Endothelial cell of umbilical vein (primary cell): ENCODE measurements at regions not wholly inside any gene's neighbourhood (a gene's known extent, or its start where the extent isn't known, plus 50 kb on each side); places are given as distances from the start of the nearest gene placed in this dataset.

Source experiments
- BruUV-seq: library from RNA; stranded (reverse); fragments of 400-500 nt; replicated peaks from 2 replicates; lab custom pipeline; 2021; lab: Mats Ljungman, UMichigan
- CTCF ChIA-PET: fragments of 300-600, 350-600 bp; sonication (Branson Sonifier 250); formaldehyde crosslinking; loops from one replicate; lab custom pipeline; 2021; ENCODE audit warnings: antibody characterized with exemption, inconsistent platforms; lab: Charles Lee
- POLR2A ChIA-PET: fragments of 300-600, 350-600 bp; sonication (Branson Sonifier 250); formaldehyde crosslinking; loops from one replicate; lab custom pipeline; 2021; ENCODE audit warnings: antibody characterized with exemption, inconsistent platforms; lab: Charles Lee
- DNase-seq: peaks from one replicate; pipeline ENCODE4 v3.0.0-alpha.2; 2011; ENCODE audit warnings: low read depth, low spot score
- FAIRE-seq: peaks from 2 replicates; lab custom pipeline; 2011; peaks lifted over from hg19 to GRCh38; lab: Jason Lieb, UNC
- H2AFZ ChIP-seq: 2 replicates; pipeline ENCODE4 v1.6.0; 2012; ENCODE audit warnings: low read depth, low read length, control low read depth, inconsistent platforms
- H3K27ac ChIP-seq: 2 replicates; pipeline ENCODE4 v1.5.1; 2011; ENCODE audit warnings: low read depth, mild to moderate bottlenecking, control low read depth, low read length, moderate library complexity; ENCODE audit not compliant: insufficient read depth
- H3K27me3 ChIP-seq, 2 experiments: 2 replicates each; pipeline versions ENCODE4 v1.6.0 to v1.6.1; 2011; ENCODE audit warnings: low read length in 2 of 2, mixed read lengths in 1 of 2; ENCODE audit not compliant: control insufficient read depth in 2 of 2, insufficient read depth in 2 of 2
- H3K36me3 ChIP-seq, 2 experiments: 2 replicates in 1 of 2; 3 replicates in 1 of 2; pipeline ENCODE4 v1.5.1; 2011; ENCODE audit warnings: low read length in 2 of 2, mild to moderate bottlenecking in 1 of 2, moderate library complexity in 1 of 2; ENCODE audit not compliant: control insufficient read depth in 2 of 2, insufficient read depth in 2 of 2; ENCODE audit errors: extremely low read depth in 1 of 2
- H3K4me1 ChIP-seq: 3 replicates; pipeline ENCODE4 v1.5.1; 2011; ENCODE audit warnings: mild to moderate bottlenecking, low read length; ENCODE audit not compliant: control insufficient read depth, insufficient read depth; ENCODE audit errors: extremely low read depth
- H3K4me2 ChIP-seq: 2 replicates; pipeline ENCODE4 v1.6.1; 2011; ENCODE audit warnings: low read length, control low read depth, mixed read lengths; ENCODE audit not compliant: insufficient read depth
- H3K4me3 ChIP-seq, 3 experiments: fragments of 200-600 bp in 1 of 3; sonication (generic), shearing (Covaris generic) in 1 of 3; replicated peaks in 1 of 3; 2 replicates each; pipeline ENCODE4 v1.5.1; 2011 to 2016; ENCODE audit warnings: control low read depth in 3 of 3, low read length in 3 of 3, mild to moderate bottlenecking in 2 of 3, inconsistent platforms in 1 of 3, low read depth in 1 of 3, moderate library complexity in 1 of 3; ENCODE audit not compliant: insufficient read depth in 1 of 3
- H3K79me2 ChIP-seq: 2 replicates; pipeline ENCODE4 v1.6.0; 2012; ENCODE audit warnings: low read length, inconsistent platforms; ENCODE audit not compliant: control insufficient read depth, insufficient read depth
- H3K9ac ChIP-seq: replicated peaks from 2 replicates; pipeline ENCODE3; 2011; ENCODE audit warnings: low read length, control low read depth; ENCODE audit not compliant: insufficient read depth; ENCODE audit errors: extremely low read depth
- H3K9me1 ChIP-seq: replicated peaks from 3 replicates; pipeline ENCODE4 v1.6.0; 2011; ENCODE audit warnings: mild to moderate bottlenecking, low read length; ENCODE audit not compliant: control insufficient read depth, insufficient read depth; ENCODE audit errors: extremely low read depth
- H3K9me3 ChIP-seq: replicated peaks from 2 replicates; pipeline ENCODE4 v1.5.1; 2012; ENCODE audit warnings: low read length, inconsistent platforms; ENCODE audit not compliant: control insufficient read depth, insufficient read depth
- H4K20me1 ChIP-seq: replicated peaks from 2 replicates; pipeline ENCODE3; 2011; ENCODE audit warnings: mild to moderate bottlenecking, low read length; ENCODE audit not compliant: control insufficient read depth, insufficient read depth; ENCODE audit errors: extremely low read depth
- EZH2 ChIP-seq: IDR thresholded peaks from 2 replicates; pipeline ENCODE4 v1.6.1; 2012; ENCODE audit warnings: borderline replicate concordance, low read depth, mild to moderate bottlenecking, moderate library complexity, low read length, inconsistent platforms; ENCODE audit not compliant: severe bottlenecking
- FOS ChIP-seq: IDR thresholded peaks from 2 replicates; pipeline ENCODE4 v1.6.1; 2011; ENCODE audit warnings: mild to moderate bottlenecking, low read length, moderate library complexity, borderline replicate concordance; ENCODE audit not compliant: insufficient read depth
- GATA2 ChIP-seq: IDR thresholded peaks from 2 replicates; pipeline ENCODE4 v1.7.0; 2011; ENCODE audit warnings: low read depth, mild to moderate bottlenecking, moderate library complexity, mixed read lengths, low read length; ENCODE audit not compliant: insufficient read length, insufficient read depth
- JUN ChIP-seq: IDR thresholded peaks from 2 replicates; pipeline ENCODE4 v1.6.1; 2011; ENCODE audit warnings: borderline replicate concordance, low read depth; ENCODE audit not compliant: insufficient read length, insufficient read depth
- MYC ChIP-seq: IDR thresholded peaks from one replicate; pipeline ENCODE4 v1.6.1; 2011; ENCODE audit warnings: mild to moderate bottlenecking, low read depth, low read length
- POLR2A ChIP-seq: IDR thresholded peaks from 2 replicates; pipeline ENCODE4 v1.6.1; 2012; ENCODE audit warnings: low read depth, mild to moderate bottlenecking, control low read depth, low read length
- POLR2AphosphoS5 ChIP-seq: IDR thresholded peaks from 2 replicates; pipeline ENCODE4 v1.6.1; 2012; ENCODE audit warnings: low read depth, mild to moderate bottlenecking, control low read depth, low read length, moderate library complexity; ENCODE audit not compliant: insufficient read depth
- dilution Hi-C: fragments of 300-500 bp; cut with MboI; formaldehyde crosslinking; loops from one replicate; pipeline ENCODE4 v1.15.0; 2019; ENCODE audit warnings: low sequenced_read_pairs; ENCODE audit not compliant: extremely low pct_ligation_motif_present
- intact Hi-C: fragments of 100-400 bp; cut with micrococcal nuclease; formaldehyde crosslinking; loops from one replicate; pipeline ENCODE4 v1.10.0; 2022
- TF ChIP-seq, protein P1 (sequence below), 2 donors: IDR thresholded peaks; 1 replicate in 1 of 2; 2 replicates in 1 of 2; pipeline ENCODE4 v1.5.1; 2011; ENCODE audit warnings: low read length in 2 of 2, mild to moderate bottlenecking in 2 of 2, moderate library complexity in 2 of 2, control low read depth in 1 of 2, inconsistent platforms in 1 of 2, low read depth in 1 of 2; ENCODE audit not compliant: insufficient read depth in 1 of 2; ENCODE audit errors: extremely low read depth in 1 of 2
- TF ChIP-seq, protein P2 (sequence below): IDR thresholded peaks from 2 replicates; pipeline ENCODE4 v1.6.1; 2011; ENCODE audit not compliant: insufficient read depth, insufficient read length

- no peak for TF ChIP-seq MYC
- TF ChIP-seq, protein P1, sequence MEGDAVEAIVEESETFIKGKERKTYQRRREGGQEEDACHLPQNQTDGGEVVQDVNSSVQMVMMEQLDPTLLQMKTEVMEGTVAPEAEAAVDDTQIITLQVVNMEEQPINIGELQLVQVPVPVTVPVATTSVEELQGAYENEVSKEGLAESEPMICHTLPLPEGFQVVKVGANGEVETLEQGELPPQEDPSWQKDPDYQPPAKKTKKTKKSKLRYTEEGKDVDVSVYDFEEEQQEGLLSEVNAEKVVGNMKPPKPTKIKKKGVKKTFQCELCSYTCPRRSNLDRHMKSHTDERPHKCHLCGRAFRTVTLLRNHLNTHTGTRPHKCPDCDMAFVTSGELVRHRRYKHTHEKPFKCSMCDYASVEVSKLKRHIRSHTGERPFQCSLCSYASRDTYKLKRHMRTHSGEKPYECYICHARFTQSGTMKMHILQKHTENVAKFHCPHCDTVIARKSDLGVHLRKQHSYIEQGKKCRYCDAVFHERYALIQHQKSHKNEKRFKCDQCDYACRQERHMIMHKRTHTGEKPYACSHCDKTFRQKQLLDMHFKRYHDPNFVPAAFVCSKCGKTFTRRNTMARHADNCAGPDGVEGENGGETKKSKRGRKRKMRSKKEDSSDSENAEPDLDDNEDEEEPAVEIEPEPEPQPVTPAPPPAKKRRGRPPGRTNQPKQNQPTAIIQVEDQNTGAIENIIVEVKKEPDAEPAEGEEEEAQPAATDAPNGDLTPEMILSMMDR (IDR thresholded peaks at IDR 0.05; ENCODE audit: extremely low read depth in 1 of 2, insufficient read depth in 1 of 2, low read depth in 1 of 2, low read length in 2 of 2): no peak
- TF ChIP-seq JUN: no peak
- no peak for TF ChIP-seq GATA2
- no peak for TF ChIP-seq FOS
- TF ChIP-seq, protein P2, sequence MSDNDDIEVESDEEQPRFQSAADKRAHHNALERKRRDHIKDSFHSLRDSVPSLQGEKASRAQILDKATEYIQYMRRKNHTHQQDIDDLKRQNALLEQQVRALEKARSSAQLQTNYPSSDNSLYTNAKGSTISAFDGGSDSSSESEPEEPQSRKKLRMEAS: no peak
- no peak for TF ChIP-seq EZH2
- no peak for TF ChIP-seq POLR2A
- no peak for TF ChIP-seq POLR2AphosphoS5
- no peaks in the 10 kb centered on the region for H3K4me1 ChIP-seq
Observed at GRCh38 chr11:109783840-109784239, 309.4 kb upstream of the ZC3H12C start.

More at GRCh38 chr11:109783840-109784239, 309.4 kb upstream of the ZC3H12C start:
- no peak overlapping the region for H3K9ac ChIP-seq
- POLR2A ChIA-PET: no interaction called here
- no peaks in the 10 kb centered on the region for H4K20me1 ChIP-seq
- no peaks in the 10 kb centered on the region for H3K27me3 ChIP-seq
- FAIRE-seq (no peak), DNase-seq (no peak)
- no peaks in the 10 kb centered on the region for H3K79me2 ChIP-seq
- no peak overlapping the region for H3K27ac ChIP-seq
- no peak overlapping the region for H2AFZ ChIP-seq
- no peaks in the 10 kb centered on the region for H3K9me1 ChIP-seq
- H3K9me3 ChIP-seq: no peaks in the 10 kb centered on the region
- no TSS peak for BruUV-seq
- no peak overlapping the region for H3K4me2 ChIP-seq
- CTCF ChIA-PET: no interaction called here
- no peaks in the 10 kb centered on the region for H3K36me3 ChIP-seq
- intact Hi-C loops: no loop called here
- dilution Hi-C loops: no loop called here
- H3K4me3 ChIP-seq: no peak overlapping the region
